DND-41 (cell line): ENCODE measurements at regions not wholly inside any gene's neighbourhood (a gene's known extent, or its start where the extent isn't known, plus 50 kb on each side); places are given as distances from the start of the nearest gene placed in this dataset.

Experiments used
- ATAC-seq: fragments of 200-7000 bp; cut with Tn5 transposase; 3 replicates; pipeline ENCODE4 v1.9.1; 2021; ENCODE audit warnings: low read depth; ENCODE audit not compliant: insufficient read depth
- DNase-seq: peaks from one replicate; pipeline ENCODE4 v3.0.0-alpha.2; 2020
- H2AFZ ChIP-seq: 2 replicates; pipeline ENCODE4 v1.6.0; 2012; ENCODE audit warnings: low read depth, low read length
- H3K27ac ChIP-seq: 2 replicates; pipeline ENCODE4 v1.5.1; 2012; ENCODE audit warnings: low read length, inconsistent platforms
- H3K27me3 ChIP-seq: fragments of 200-600 bp; sonication (generic); 2 replicates; pipeline ENCODE4 v1.6.0; 2012; ENCODE audit warnings: low read length, mild to moderate bottlenecking, inconsistent platforms; ENCODE audit not compliant: insufficient read depth, poor library complexity
- H3K36me3 ChIP-seq: 2 replicates; pipeline ENCODE4 v1.5.1; 2012; ENCODE audit warnings: low read length, inconsistent platforms; ENCODE audit not compliant: insufficient read depth
- H3K4me1 ChIP-seq: 2 replicates; pipeline ENCODE4 v1.5.1; 2012; ENCODE audit warnings: mild to moderate bottlenecking, low read length; ENCODE audit not compliant: insufficient read depth
- H3K4me2 ChIP-seq: 2 replicates; pipeline ENCODE4 v1.6.0; 2012; ENCODE audit warnings: mild to moderate bottlenecking, moderate library complexity, low read length, inconsistent platforms; ENCODE audit not compliant: insufficient read depth
- H3K4me3 ChIP-seq, 2 experiments: fragments of 200-600 bp in 1 of 2; shearing (Covaris generic) in 1 of 2; 2 replicates each; pipeline ENCODE4 v1.5.1; 2012 to 2016; ENCODE audit warnings: inconsistent platforms in 2 of 2, low read length in 2 of 2, mild to moderate bottlenecking in 2 of 2, low read depth in 1 of 2, moderate library complexity in 1 of 2
- H3K79me2 ChIP-seq: 2 replicates; pipeline ENCODE4 v1.6.0; 2012; ENCODE audit warnings: low read length, inconsistent platforms; ENCODE audit not compliant: insufficient read depth
- H3K9ac ChIP-seq: 2 replicates; pipeline ENCODE4 v1.6.0; 2012; ENCODE audit warnings: low read depth, mild to moderate bottlenecking, inconsistent platforms, low read length, moderate library complexity
- H3K9me3 ChIP-seq: 2 replicates; pipeline ENCODE4 v1.5.1; 2012; ENCODE audit warnings: low read length, moderate library complexity, mild to moderate bottlenecking, inconsistent platforms; ENCODE audit not compliant: insufficient read depth, severe bottlenecking
- H4K20me1 ChIP-seq: 2 replicates; pipeline ENCODE4 v1.6.0; 2012; ENCODE audit warnings: low read length; ENCODE audit not compliant: insufficient read depth
- EZH2 ChIP-seq: IDR thresholded peaks from 3 replicates; pipeline ENCODE4 v1.6.1; 2012; ENCODE audit warnings: borderline replicate concordance, low read depth, mild to moderate bottlenecking, moderate library complexity, low read length, inconsistent platforms; ENCODE audit not compliant: severe bottlenecking
- TF ChIP-seq, protein P1 (sequence below): IDR thresholded peaks from 2 replicates; pipeline ENCODE4 v1.5.1; 2012; ENCODE audit warnings: borderline replicate concordance, low read length, moderate library complexity, mild to moderate bottlenecking; ENCODE audit not compliant: poor library complexity, severe bottlenecking; ENCODE audit errors: extremely low read depth

DNA sequence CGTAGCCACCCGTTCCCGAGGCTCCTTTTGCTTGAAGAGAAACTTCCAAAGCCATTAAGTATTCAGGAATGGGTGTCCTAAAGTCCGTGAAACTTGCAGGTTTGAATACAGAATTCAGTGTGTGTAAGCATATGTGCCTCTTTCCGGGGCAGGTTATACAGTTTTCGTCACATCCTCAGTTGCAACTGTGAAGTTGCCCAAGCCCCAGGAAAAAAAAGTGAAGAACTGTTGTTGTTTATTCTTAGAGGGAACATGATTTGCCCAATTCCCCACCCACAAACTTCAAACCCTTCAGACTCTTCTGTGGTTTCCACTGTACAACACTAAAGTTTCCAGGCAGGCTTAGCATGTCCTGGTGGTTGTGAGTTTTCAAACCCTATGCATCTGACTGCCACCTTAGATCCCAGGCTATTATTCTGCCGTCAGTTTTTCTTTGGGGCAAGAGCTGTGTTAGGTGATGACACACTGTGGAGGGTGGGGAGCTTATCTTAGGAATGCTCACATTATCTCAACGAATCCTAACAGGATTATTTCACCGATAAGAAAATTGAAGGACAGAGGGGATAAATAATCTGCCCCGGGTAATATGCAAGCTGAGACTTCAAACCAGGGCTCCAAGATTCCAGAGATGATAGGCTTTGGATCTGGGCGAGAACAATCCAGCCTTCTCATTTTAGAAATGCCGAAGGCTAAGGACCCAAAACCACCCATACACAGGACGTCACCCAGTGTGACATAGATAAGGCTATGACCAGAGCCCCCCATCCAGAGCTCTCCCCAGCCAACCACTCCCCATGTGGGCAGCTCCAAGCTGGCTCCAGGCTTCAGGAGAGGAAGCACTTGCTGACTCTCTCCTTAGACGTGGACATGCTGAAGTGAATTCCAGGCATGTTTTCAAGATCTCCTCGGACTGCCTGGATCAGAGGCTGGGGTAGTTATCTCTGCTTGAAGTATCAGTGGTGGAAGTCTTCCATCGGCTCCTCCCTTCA, 81.7 kb upstream of the AFDN start:
- Histone ChIP-seq H3K4me2 (no peak overlapping the region), H3K4me1 (no peaks in the 10 kb centered on the region), H3K9ac (no peak overlapping the region), H3K79me2 (no peaks in the 10 kb centered on the region), H3K9me3 (peaks cover 4% of the 10 kb centered on the region), H3K27me3 (peaks cover 3% of the 10 kb centered on the region), H3K27ac (no peak overlapping the region), H4K20me1 (no peaks in the 10 kb centered on the region), H3K4me3 (no peak overlapping the region), H2AFZ (no peak overlapping the region), H3K36me3 (no peaks in the 10 kb centered on the region)
- DNase-seq (no peak), ATAC-seq (no peak)
- no peak for TF ChIP-seq EZH2
- TF ChIP-seq, protein P1, sequence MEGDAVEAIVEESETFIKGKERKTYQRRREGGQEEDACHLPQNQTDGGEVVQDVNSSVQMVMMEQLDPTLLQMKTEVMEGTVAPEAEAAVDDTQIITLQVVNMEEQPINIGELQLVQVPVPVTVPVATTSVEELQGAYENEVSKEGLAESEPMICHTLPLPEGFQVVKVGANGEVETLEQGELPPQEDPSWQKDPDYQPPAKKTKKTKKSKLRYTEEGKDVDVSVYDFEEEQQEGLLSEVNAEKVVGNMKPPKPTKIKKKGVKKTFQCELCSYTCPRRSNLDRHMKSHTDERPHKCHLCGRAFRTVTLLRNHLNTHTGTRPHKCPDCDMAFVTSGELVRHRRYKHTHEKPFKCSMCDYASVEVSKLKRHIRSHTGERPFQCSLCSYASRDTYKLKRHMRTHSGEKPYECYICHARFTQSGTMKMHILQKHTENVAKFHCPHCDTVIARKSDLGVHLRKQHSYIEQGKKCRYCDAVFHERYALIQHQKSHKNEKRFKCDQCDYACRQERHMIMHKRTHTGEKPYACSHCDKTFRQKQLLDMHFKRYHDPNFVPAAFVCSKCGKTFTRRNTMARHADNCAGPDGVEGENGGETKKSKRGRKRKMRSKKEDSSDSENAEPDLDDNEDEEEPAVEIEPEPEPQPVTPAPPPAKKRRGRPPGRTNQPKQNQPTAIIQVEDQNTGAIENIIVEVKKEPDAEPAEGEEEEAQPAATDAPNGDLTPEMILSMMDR, result no peak

DNA sequence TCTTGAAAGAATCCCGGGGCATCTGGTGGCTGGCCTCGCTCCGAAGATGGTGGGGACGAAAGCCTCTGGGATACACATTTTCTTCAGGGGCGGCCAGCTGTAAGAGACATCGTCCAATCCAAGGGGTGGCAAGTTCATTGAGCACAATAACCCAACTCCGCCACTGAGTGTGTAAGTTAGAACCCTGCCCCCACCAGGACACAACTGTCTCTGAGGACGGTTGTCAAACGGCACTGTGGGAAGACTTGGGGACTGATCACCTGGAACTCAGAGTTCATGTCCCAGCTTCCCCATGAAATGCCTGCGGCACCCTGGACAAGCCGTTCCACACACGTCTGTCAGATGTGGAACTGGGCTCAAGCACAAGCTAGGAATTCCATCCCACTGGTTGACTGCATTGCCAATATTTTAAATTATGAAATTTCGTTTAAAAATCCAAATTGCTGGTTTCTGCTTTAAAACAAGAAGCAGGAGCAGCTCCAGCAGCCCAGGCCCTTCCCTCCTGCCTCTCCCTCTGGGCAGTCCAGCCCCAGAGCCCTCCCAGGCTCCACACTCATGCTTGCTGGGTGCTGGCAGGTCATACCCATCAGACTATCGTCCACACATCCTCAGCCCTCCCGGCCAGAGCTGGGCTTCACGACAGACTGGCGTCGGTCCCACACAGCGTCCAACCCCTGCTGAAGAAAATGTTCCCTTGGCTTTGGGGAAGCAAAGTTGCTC, 80.9 kb upstream of the AFDN start:
- H3K27ac ChIP-seq, result no peak overlapping the region
- H3K4me2 ChIP-seq, result no peak overlapping the region
- no peaks in the 10 kb centered on the region for H3K36me3 ChIP-seq
- peaks cover 4% of the 10 kb centered on the region for H3K9me3 ChIP-seq
- H3K9ac ChIP-seq, result no peak overlapping the region
- TF ChIP-seq EZH2, result no peak
- TF ChIP-seq, protein P1, result no peak
- DNase-seq (no peak), ATAC-seq (no peak)
- H4K20me1 ChIP-seq, result no peaks in the 10 kb centered on the region
- H3K4me1 ChIP-seq, result no peaks in the 10 kb centered on the region
- no peaks in the 10 kb centered on the region for H3K79me2 ChIP-seq
- no peak overlapping the region for H3K4me3 ChIP-seq
- H2AFZ ChIP-seq, result no peak overlapping the region
- no peaks in the 10 kb centered on the region for H3K27me3 ChIP-seq

DNA sequence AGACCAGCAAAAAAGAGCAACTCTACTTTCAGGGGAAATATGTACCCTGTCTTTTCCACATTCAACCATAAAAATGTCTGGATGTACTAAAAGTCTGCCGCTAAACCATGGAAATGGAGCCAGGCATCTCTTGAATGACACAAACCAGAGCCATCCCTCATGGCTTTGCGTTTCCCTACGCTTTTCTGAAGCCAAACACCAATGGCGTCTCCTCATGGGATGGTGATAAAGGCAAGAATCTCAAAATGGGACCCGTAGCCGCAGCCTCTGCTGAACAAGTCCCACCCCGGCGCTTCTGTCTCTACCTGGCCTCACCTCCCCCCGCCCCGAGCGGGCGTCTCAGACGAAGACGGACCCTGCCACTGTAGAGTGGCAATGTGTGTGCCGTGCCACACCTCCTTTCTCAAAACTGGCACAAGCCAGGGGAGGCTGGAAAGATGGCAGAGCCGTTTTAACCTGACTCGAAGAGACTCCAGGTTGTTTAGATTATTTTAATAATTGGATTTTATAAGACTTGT, 80.3 kb upstream of the AFDN start:
- Histone ChIP-seq H3K36me3 (no peaks in the 10 kb centered on the region), H3K4me2 (no peak overlapping the region), H4K20me1 (no peaks in the 10 kb centered on the region), H3K4me3 (no peak overlapping the region), H3K9me3 (peaks cover 4% of the 10 kb centered on the region), H3K4me1 (no peaks in the 10 kb centered on the region), H3K27me3 (no peaks in the 10 kb centered on the region), H3K79me2 (no peaks in the 10 kb centered on the region), H2AFZ (no peak overlapping the region), H3K27ac (no peak overlapping the region), H3K9ac (no peak overlapping the region)
- no peak for DNase-seq
- ATAC-seq, result no peak
- TF ChIP-seq, protein P1, result no peak
- TF ChIP-seq EZH2, result no peak
